Gastroesophageal sphincter (tissue), 3 donors: ENCODE measurements at regions not wholly inside any gene's neighbourhood (a gene's known extent, or its start where the extent isn't known, plus 50 kb on each side); places are given as distances from the start of the nearest gene placed in this dataset.

ENCODE experiments used
- CTCF ChIP-seq, 4 experiments: fragments of 200-600 bp in 2 of 4; fragments of 450-650 bp in 2 of 4; sonication (generic) in 1 of 4; IDR thresholded peaks; one replicate each; pipeline ENCODE4 v1.5.1; 2017 to 2019; ENCODE audit warnings: antibody characterized with exemption in 4 of 4, mild to moderate bottlenecking in 2 of 4, moderate library complexity in 2 of 4
- POLR2AphosphoS5 ChIP-seq: sonication (generic); formaldehyde crosslinking; IDR thresholded peaks from one replicate; pipeline ENCODE4 v1.6.1; 2017; ENCODE audit warnings: antibody characterized with exemption

DNA sequence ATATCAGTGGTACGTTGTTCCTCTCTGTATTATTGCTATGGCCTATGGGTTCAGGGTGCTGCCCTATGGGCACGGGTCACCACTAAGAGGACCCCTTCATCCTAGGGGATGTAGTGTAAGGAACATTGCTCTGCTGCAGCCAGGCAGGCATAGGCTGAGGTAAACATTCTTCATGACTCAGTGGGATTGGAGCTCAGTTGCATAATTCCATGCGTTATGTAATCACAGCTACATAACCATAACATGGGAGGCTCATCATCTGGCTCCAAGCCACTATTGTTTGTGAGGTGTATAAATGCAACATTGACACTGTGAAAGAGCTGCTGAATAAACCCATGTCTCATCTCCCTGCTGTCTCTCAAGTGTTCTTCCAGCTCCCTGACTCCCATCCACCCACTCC is 375.2 kb downstream of the MAGEE1 start:
- TF ChIP-seq CTCF (IDR thresholded peaks at IDR 0.05) (no peak), POLR2AphosphoS5 (no peak)
